ENCODE measurements at regions not wholly inside any gene's neighbourhood (a gene's known extent, or its start where the extent isn't known, plus 50 kb on each side); places are given as distances from the start of the nearest gene placed in this dataset.

- TF ChIP-seq, protein P1, sequence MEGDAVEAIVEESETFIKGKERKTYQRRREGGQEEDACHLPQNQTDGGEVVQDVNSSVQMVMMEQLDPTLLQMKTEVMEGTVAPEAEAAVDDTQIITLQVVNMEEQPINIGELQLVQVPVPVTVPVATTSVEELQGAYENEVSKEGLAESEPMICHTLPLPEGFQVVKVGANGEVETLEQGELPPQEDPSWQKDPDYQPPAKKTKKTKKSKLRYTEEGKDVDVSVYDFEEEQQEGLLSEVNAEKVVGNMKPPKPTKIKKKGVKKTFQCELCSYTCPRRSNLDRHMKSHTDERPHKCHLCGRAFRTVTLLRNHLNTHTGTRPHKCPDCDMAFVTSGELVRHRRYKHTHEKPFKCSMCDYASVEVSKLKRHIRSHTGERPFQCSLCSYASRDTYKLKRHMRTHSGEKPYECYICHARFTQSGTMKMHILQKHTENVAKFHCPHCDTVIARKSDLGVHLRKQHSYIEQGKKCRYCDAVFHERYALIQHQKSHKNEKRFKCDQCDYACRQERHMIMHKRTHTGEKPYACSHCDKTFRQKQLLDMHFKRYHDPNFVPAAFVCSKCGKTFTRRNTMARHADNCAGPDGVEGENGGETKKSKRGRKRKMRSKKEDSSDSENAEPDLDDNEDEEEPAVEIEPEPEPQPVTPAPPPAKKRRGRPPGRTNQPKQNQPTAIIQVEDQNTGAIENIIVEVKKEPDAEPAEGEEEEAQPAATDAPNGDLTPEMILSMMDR (conservative IDR thresholded peaks at IDR 0.05; ENCODE audit: low read depth, low read length): no peak
- no peak for TF ChIP-seq EZH2 (IDR thresholded peaks at IDR 0.05; ENCODE audit: borderline replicate concordance, low read depth, low read length, poor library complexity, severe bottlenecking)
- intact Hi-C loops (cut with micrococcal nuclease; ENCODE audit: unreplicated experiment): no loop called here
- no peaks in the 10 kb centered on the region for H3K36me3 ChIP-seq (ENCODE audit: insufficient read depth, low read length, poor library complexity, severe bottlenecking)
- H3K4me1 ChIP-seq (ENCODE audit: insufficient read depth, low read length, poor library complexity, severe bottlenecking): no peaks in the 10 kb centered on the region
- H3K27ac ChIP-seq (ENCODE audit: low read depth, low read length, poor library complexity, severe bottlenecking): no peak overlapping the region
- BruUV-seq (replicated peaks): no TSS peak
- no peak overlapping the region for H3K4me3 ChIP-seq (ENCODE audit: low read depth, low read length, poor library complexity, severe bottlenecking)
- no peaks in the 10 kb centered on the region for H3K9me3 ChIP-seq (ENCODE audit: low read depth, low read length, poor library complexity, severe bottlenecking)
- CTCF ChIA-PET: no interaction called here
- POLR2A ChIA-PET (ENCODE audit: low non-redundant PET): no interaction called here
- no peaks in the 10 kb centered on the region for H3K27me3 ChIP-seq (replicated peaks; ENCODE audit: insufficient read depth, low read depth, low read length, poor library complexity)
- DNase-seq (ENCODE audit: low spot score): no peak
Measured at GRCh38 chr7:106182904-106183303, 70.8 kb upstream of the SYPL1 start.

- Histone ChIP-seq H3K27ac (ENCODE audit: low read depth, low read length, poor library complexity, severe bottlenecking) (no peak overlapping the region), H3K4me1 (ENCODE audit: insufficient read depth, low read length, poor library complexity, severe bottlenecking) (no peaks in the 10 kb centered on the region), H3K36me3 (ENCODE audit: insufficient read depth, low read length, poor library complexity, severe bottlenecking) (no peaks in the 10 kb centered on the region), H3K9me3 (ENCODE audit: low read depth, low read length, poor library complexity, severe bottlenecking) (no peaks in the 10 kb centered on the region), H3K4me3 (ENCODE audit: low read depth, low read length, poor library complexity, severe bottlenecking) (no peak overlapping the region), H3K27me3 (replicated peaks; ENCODE audit: insufficient read depth, low read depth, low read length, poor library complexity) (no peaks in the 10 kb centered on the region)
- BruUV-seq (replicated peaks): no TSS peak
- ChIA-PET POLR2A (ENCODE audit: low non-redundant PET) (no interaction called here), CTCF (no interaction called here)
- no peak for DNase-seq (ENCODE audit: low spot score)
- TF ChIP-seq, protein P1 (conservative IDR thresholded peaks at IDR 0.05; ENCODE audit: low read depth, low read length): no peak
- TF ChIP-seq EZH2 (IDR thresholded peaks at IDR 0.05; ENCODE audit: borderline replicate concordance, low read depth, low read length, poor library complexity, severe bottlenecking): no peak
- intact Hi-C loops (cut with micrococcal nuclease; ENCODE audit: unreplicated experiment): no loop called here
Measured at GRCh38 chr7:106181658-106182265, 69.7 kb upstream of the SYPL1 start.

DNA sequence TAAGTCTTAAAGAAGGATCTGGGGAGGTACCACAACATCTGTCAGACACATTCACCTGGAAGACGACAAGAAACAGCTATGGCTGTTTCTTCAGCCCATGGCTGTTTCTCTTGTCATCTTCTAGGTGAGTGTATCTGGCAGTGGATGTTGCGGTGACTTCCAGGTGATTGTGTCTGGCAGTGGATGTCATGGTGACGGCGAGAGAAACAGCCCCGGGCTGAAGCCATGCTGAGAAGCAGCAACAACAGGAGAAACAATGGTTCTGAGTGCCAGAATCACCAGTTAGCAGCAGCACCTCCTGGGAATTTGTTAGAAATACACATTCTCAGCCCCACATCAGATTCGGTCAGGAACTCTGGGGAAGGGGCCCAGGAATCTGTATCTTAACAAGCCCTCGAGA, 68.6 kb upstream of the SYPL1 start:
- POLR2A ChIA-PET (ENCODE audit: low non-redundant PET): no interaction called here
- intact Hi-C loops (cut with micrococcal nuclease; ENCODE audit: unreplicated experiment): no loop called here
- H3K4me3 ChIP-seq (ENCODE audit: low read depth, low read length, poor library complexity, severe bottlenecking): no peak overlapping the region

More for the DNA sequence above, 68.6 kb upstream of the SYPL1 start:
- H3K36me3 ChIP-seq (ENCODE audit: insufficient read depth, low read length, poor library complexity, severe bottlenecking): no peaks in the 10 kb centered on the region
- BruUV-seq (replicated peaks): no TSS peak
- TF ChIP-seq EZH2 (IDR thresholded peaks at IDR 0.05; ENCODE audit: borderline replicate concordance, low read depth, low read length, poor library complexity, severe bottlenecking): no peak
- TF ChIP-seq, protein P1 (conservative IDR thresholded peaks at IDR 0.05; ENCODE audit: low read depth, low read length): no peak
- CTCF ChIA-PET: no interaction called here
- H3K27ac ChIP-seq (ENCODE audit: low read depth, low read length, poor library complexity, severe bottlenecking): no peak overlapping the region
- no peak for DNase-seq (ENCODE audit: low spot score)
- no peaks in the 10 kb centered on the region for H3K27me3 ChIP-seq (replicated peaks; ENCODE audit: insufficient read depth, low read depth, low read length, poor library complexity)
- H3K9me3 ChIP-seq (ENCODE audit: low read depth, low read length, poor library complexity, severe bottlenecking): no peaks in the 10 kb centered on the region
- H3K4me1 ChIP-seq (ENCODE audit: insufficient read depth, low read length, poor library complexity, severe bottlenecking): no peaks in the 10 kb centered on the region
